ENCODE measurements at regions not wholly inside any gene's neighbourhood (a gene's known extent, or its start where the extent isn't known, plus 50 kb on each side); places are given as distances from the start of the nearest gene placed in this dataset.
"Not testable (repeated sequence)": the region's sequence is repeated elsewhere in the genome, so short reads cannot be mapped to it uniquely, and the experiment has no call there.

GRCh38 chr9:102514541-102514940 lies 480.6 kb upstream of the CYLC2 start:
- TF ChIP-seq EZH2 (IDR thresholded peaks at IDR 0.05) = no peak
- TF ChIP-seq POLR2AphosphoS5 (IDR thresholded peaks at IDR 0.05; ENCODE audit: borderline replicate concordance, low read depth, low read length) = no peak
- no peak for TF ChIP-seq FOXP2 (optimal IDR thresholded peaks at IDR 0.05; ENCODE audit: control extremely low read depth, extremely low read length, insufficient read depth)
- no peaks in the 10 kb centered on the region for H3K9me3 ChIP-seq (ENCODE audit: low read depth, low read length)
- H3K9ac ChIP-seq (ENCODE audit: insufficient read length) = no peak overlapping the region
- no peak overlapping the region for H3K27ac ChIP-seq
- no peak for DNase-seq (ENCODE audit: low read depth, low spot score)
- H3K36me3 ChIP-seq (ENCODE audit: insufficient read depth, low read length) = no peaks in the 10 kb centered on the region
- H3K4me3 ChIP-seq = no peak overlapping the region

GRCh38 chr9:102507044-102507687 lies 488.0 kb upstream of the CYLC2 start:
- Histone ChIP-seq H3K36me3 (ENCODE audit: insufficient read depth, low read length) (no peaks in the 10 kb centered on the region), H3K27ac (no peak overlapping the region), H3K9ac (ENCODE audit: insufficient read length) (no peak overlapping the region), H3K9me3 (ENCODE audit: low read depth, low read length) (no peaks in the 10 kb centered on the region), H3K4me3 (no peak overlapping the region)
- no peak for DNase-seq (ENCODE audit: low read depth, low spot score)
- TF ChIP-seq EZH2 (IDR thresholded peaks at IDR 0.05) = no peak
- TF ChIP-seq POLR2AphosphoS5 (IDR thresholded peaks at IDR 0.05; ENCODE audit: borderline replicate concordance, low read depth, low read length) = no peak
- no peak for TF ChIP-seq FOXP2 (optimal IDR thresholded peaks at IDR 0.05; ENCODE audit: control extremely low read depth, extremely low read length, insufficient read depth)

GRCh38 chr9:102506406-102506805 lies 488.7 kb upstream of the CYLC2 start:
- H3K9me3 ChIP-seq (ENCODE audit: low read depth, low read length) = no peaks in the 10 kb centered on the region
- no peaks in the 10 kb centered on the region for H3K36me3 ChIP-seq (ENCODE audit: insufficient read depth, low read length)
- TF ChIP-seq EZH2 (IDR thresholded peaks at IDR 0.05) (no peak), FOXP2 (optimal IDR thresholded peaks at IDR 0.05; ENCODE audit: control extremely low read depth, extremely low read length, insufficient read depth) (no peak), POLR2AphosphoS5 (IDR thresholded peaks at IDR 0.05; ENCODE audit: borderline replicate concordance, low read depth, low read length) (no peak)
- H3K27ac ChIP-seq = no peak overlapping the region
- H3K4me3 ChIP-seq = no peak overlapping the region
- H3K9ac ChIP-seq (ENCODE audit: insufficient read length) = no peak overlapping the region
- DNase-seq (ENCODE audit: low read depth, low spot score) = no peak

- DNase-seq (ENCODE audit: low read depth, low spot score) = no peak
- H3K27ac ChIP-seq = no peak overlapping the region
Measured at GRCh38 chr9:102499468-102499867, 495.7 kb upstream of the CYLC2 start.

GRCh38 chr9:102497709-102498108 lies 497.4 kb upstream of the CYLC2 start:
- H3K27ac ChIP-seq = no peak overlapping the region
- TF ChIP-seq EZH2 (IDR thresholded peaks at IDR 0.05) (no peak), POLR2AphosphoS5 (IDR thresholded peaks at IDR 0.05; ENCODE audit: borderline replicate concordance, low read depth, low read length) (no peak), FOXP2 (optimal IDR thresholded peaks at IDR 0.05; ENCODE audit: control extremely low read depth, extremely low read length, insufficient read depth) (no peak)
- H3K9me3 ChIP-seq (ENCODE audit: low read depth, low read length) = no peaks in the 10 kb centered on the region
- no peak overlapping the region for H3K9ac ChIP-seq (ENCODE audit: insufficient read length)
- no peak overlapping the region for H3K4me3 ChIP-seq
- DNase-seq (ENCODE audit: low read depth, low spot score) = no peak
- no peaks in the 10 kb centered on the region for H3K36me3 ChIP-seq (ENCODE audit: insufficient read depth, low read length)

More at GRCh38 chr9:102499468-102499867, 495.7 kb upstream of the CYLC2 start:
- TF ChIP-seq EZH2 (IDR thresholded peaks at IDR 0.05) = no peak
- no peak for TF ChIP-seq POLR2AphosphoS5 (IDR thresholded peaks at IDR 0.05; ENCODE audit: borderline replicate concordance, low read depth, low read length)
- no peak for TF ChIP-seq FOXP2 (optimal IDR thresholded peaks at IDR 0.05; ENCODE audit: control extremely low read depth, extremely low read length, insufficient read depth)
- Histone ChIP-seq H3K9ac (ENCODE audit: insufficient read length) (no peak overlapping the region), H3K4me3 (no peak overlapping the region), H3K36me3 (ENCODE audit: insufficient read depth, low read length) (no peaks in the 10 kb centered on the region), H3K9me3 (ENCODE audit: low read depth, low read length) (no peaks in the 10 kb centered on the region)

- H3K9me3 ChIP-seq (ENCODE audit: low read depth, low read length); H3K9ac ChIP-seq (ENCODE audit: insufficient read length); DNase-seq (ENCODE audit: low read depth, low spot score); H3K27ac ChIP-seq; H3K36me3 ChIP-seq (ENCODE audit: insufficient read depth, low read length); H3K4me3 ChIP-seq: not testable (repeated sequence)
Measured at GRCh38 chr9:102486976-102487375, 508.2 kb upstream of the CYLC2 start.

GRCh38 chr9:102483651-102484050 lies 511.5 kb upstream of the CYLC2 start:
- H3K9ac ChIP-seq (ENCODE audit: insufficient read length) = no peak overlapping the region
- no peak overlapping the region for H3K4me3 ChIP-seq
- TF ChIP-seq POLR2AphosphoS5 (IDR thresholded peaks at IDR 0.05; ENCODE audit: borderline replicate concordance, low read depth, low read length) (no peak), FOXP2 (optimal IDR thresholded peaks at IDR 0.05; ENCODE audit: control extremely low read depth, extremely low read length, insufficient read depth) (no peak), EZH2 (IDR thresholded peaks at IDR 0.05) (no peak)
- DNase-seq (ENCODE audit: low read depth, low spot score) = no peak
- H3K27ac ChIP-seq = no peak overlapping the region
- H3K9me3 ChIP-seq (ENCODE audit: low read depth, low read length) = no peaks in the 10 kb centered on the region
- no peaks in the 10 kb centered on the region for H3K36me3 ChIP-seq (ENCODE audit: insufficient read depth, low read length)

- Histone ChIP-seq H3K4me3 (no peak overlapping the region), H3K36me3 (ENCODE audit: insufficient read depth, low read length) (no peaks in the 10 kb centered on the region), H3K9ac (ENCODE audit: insufficient read length) (no peak overlapping the region), H3K27ac (no peak overlapping the region), H3K9me3 (ENCODE audit: low read depth, low read length) (no peaks in the 10 kb centered on the region)
- TF ChIP-seq FOXP2 (optimal IDR thresholded peaks at IDR 0.05; ENCODE audit: control extremely low read depth, extremely low read length, insufficient read depth) = no peak
- TF ChIP-seq POLR2AphosphoS5 (IDR thresholded peaks at IDR 0.05; ENCODE audit: borderline replicate concordance, low read depth, low read length) = no peak
- TF ChIP-seq EZH2 (IDR thresholded peaks at IDR 0.05) = no peak
- no peak for DNase-seq (ENCODE audit: low read depth, low spot score)
Measured at GRCh38 chr9:102482776-102483175, 512.4 kb upstream of the CYLC2 start.

GRCh38 chr9:102479191-102479590 lies 515.9 kb upstream of the CYLC2 start:
- TF ChIP-seq POLR2AphosphoS5 (IDR thresholded peaks at IDR 0.05; ENCODE audit: borderline replicate concordance, low read depth, low read length) (no peak), FOXP2 (optimal IDR thresholded peaks at IDR 0.05; ENCODE audit: control extremely low read depth, extremely low read length, insufficient read depth) (no peak), EZH2 (IDR thresholded peaks at IDR 0.05) (no peak)
- no peak for DNase-seq (ENCODE audit: low read depth, low spot score)
- Histone ChIP-seq H3K36me3 (ENCODE audit: insufficient read depth, low read length) (no peaks in the 10 kb centered on the region), H3K9me3 (ENCODE audit: low read depth, low read length) (no peaks in the 10 kb centered on the region), H3K27ac (no peak overlapping the region), H3K4me3 (no peak overlapping the region), H3K9ac (ENCODE audit: insufficient read length) (no peak overlapping the region)

Data from SK-N-MC (cell line).